CD4-positive, alpha-beta T cell treated with Interleukin-17A for 4 hours (primary cell): ENCODE measurements at regions not wholly inside any gene's neighbourhood (a gene's known extent, or its start where the extent isn't known, plus 50 kb on each side); places are given as distances from the start of the nearest gene placed in this dataset.
A peak's percentile ranks its signal among the peaks of the same experiment; 100 is the strongest.
"Not testable (repeated sequence)": the region's sequence is repeated elsewhere in the genome, so short reads cannot be mapped to it uniquely, and the experiment has no call there.

Experiments used
- DNase-seq: peaks from one replicate; pipeline ENCODE4 v3.0.0-alpha.2; 2020; ENCODE audit warnings: mixed read lengths

DNA sequence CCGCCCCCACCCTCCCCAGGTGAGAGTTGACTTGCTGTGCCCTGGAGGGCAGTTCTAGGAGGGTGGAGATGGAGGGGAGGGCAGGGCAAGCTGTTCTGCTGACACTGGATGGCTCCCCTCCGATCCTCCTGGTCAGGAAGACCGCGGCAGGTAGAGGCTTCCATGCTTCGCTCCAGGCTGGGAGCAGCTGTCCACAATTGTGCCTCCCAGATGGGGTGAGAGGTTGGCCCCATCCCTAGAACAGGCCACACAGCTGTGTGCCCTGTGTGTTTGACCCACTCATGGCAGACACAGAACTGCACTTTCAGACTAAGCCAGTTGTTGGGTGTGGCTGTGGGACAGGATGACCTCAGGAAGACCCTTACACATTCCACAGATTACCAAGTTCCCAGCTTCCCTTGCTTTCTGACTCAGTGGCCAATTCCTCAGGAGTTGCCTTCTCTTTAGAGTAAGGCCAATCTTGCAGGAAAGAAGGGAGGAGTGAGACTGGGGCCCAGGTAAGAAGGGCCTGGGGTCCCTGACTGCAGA lies 72.1 kb upstream of the HSPA9 start:
- no peak for DNase-seq

DNA sequence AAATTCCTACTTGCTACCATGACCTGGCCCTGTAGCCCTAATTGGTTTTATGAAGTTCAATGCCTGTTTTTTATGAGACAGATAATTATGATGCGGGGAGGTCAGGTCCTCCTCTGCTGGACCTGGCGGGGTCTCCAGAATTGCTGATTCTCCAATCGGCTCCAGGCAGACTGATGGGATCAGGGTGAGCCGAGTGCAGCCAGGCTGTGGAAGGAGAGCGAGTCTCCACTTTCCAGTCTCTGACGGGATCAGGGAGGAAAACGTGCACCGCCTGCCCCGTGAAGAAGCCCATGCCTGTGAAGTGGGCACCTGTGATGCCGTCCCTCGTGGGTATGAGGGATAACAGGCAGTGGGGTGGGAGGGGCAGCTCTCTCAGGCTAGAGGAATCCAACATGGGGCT lies 71.5 kb upstream of the HSPA9 start:
- DNase-seq, result no peak

DNA sequence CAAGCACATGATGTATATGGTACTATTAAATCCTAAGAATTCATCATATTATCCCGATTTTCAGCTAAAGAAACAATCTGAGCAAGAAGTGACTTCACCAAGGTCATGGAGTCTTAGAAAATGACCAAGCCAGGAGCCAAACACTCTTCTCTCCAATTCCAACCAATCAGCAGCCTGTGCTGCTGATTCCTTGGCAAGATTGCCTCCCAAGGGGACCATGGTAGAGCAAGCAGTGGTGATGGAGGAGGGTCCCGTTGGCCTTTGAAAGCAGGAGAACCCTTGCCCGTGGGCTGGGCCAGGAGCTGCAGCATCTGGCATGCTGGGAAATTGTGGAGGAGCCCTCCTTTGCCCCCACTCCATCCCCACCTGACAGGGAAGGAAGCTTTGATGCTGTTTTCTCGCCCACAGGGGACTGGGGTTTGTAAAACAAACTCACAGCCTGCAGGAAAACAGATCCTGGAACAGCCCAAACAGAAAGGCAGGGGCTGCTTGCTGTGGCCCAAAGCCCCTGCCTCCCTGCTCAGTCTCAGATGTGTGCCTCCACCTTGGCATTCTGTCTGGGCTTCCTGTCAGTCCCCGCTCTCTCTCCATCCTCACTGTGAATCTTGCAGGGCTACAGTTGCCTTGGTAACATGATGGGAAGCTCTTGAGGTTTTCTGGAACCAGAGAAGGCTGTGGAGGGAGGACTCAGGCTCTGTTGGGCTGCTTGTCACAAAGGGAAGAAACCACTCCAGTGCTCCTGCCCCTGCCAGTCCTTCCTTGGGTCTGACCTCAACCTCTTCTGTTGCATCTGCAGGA lies 70.8 kb upstream of the HSPA9 start:
- DNase-seq, result no peak

DNA sequence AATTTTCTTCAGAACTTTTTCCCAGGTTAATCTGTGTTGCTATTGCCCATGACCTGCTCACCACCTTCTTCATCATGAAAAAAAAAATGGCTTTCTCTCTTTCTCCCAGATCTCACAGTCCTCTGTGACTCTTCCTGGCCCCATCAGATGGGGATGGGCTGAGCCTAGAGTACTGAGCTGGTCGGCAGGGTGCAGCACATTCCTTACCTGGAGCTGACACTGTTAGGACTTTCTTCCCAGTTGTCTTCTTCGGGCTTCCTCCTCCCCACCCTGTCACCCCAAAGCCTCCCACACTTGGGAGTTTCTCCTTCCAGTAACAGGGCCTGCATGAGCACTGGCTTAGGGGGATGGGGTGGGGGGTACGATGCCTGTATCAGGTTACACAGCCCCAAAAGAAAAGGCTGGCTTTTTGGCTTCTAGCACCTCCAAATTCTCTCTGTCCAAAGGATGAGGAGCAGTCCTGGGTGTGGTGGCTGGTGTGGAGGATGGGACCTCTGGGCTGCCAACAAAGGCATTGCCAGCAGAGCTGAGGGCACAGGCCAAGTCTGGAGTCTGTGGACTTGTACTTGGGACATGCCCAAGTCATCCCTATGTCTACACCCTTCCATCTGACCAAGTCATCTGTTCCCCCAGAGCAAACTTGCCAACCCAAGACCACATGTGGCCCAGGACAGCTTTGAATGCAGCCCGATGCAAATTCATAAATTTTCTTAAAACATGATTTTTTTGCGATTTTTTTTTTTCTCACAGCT lies 68.0 kb upstream of the HSPA9 start:
- DNase-seq, result no peak

DNA sequence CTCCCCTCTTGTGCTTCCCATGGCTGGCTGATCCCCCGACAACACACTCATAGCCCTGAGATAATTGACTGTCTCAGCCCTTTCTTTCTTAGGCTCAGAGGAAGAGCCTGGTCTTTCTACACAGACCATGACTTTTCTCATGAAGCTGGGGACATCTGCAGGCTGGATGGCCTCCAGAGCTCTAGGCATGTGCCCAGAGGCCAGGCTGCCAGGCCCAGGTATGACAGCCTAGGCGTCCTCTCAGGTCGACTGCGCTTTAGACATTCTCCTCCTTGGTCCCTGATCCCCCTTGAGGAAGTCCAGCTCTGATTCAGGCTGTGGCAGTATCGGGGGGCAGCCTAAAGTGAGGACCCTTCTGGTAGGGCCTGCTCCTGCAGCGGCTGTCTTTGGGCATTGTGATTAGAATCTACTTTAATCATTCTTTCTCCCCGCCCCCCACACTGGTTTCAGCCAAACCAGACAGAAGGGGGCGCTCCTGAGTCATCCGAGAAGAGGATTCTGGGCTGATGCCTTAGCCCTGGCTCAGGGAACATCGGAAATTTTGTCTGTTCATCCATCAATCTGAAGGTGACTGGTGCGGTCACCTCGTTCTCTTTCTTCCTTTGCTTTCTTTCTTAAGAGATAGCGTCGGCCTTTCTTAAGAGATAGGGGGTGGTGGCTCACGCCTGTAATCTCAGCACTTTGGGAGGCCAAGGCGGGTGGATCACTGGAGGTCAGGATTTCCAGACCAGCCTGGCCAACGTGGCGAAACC lies 66.5 kb upstream of the HSPA9 start:
- peak; percentile 71 for DNase-seq

DNA sequence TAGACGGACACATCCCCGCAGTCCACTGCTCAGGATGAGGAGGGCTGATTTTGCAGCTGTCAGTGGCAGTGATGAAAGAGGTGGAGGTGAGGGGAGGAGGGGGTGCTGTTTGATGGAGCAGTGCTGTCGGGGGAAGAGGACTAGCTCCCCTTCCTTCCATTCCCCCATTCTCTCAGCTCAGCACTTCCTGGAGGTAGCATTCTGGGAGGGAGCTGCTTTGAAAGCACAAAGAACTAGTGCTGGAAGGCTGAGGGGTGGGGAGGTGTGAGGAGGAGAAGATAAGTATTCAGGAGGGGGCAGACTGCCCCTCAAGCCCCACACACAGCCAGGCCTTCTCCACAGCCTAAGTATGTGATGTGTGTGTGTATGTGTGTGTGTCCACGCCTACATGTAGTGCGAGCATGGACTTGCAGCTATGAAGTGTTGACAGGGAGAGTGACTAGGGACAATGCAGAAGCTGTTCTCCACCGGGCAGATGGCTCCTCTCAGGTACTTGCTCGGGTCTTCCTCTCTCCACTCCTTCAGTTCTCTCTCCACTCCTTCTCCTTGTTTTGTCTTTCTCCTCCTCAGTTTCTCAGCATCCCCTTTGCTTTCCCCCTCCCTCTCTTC lies 65.5 kb upstream of the HSPA9 start:
- DNase-seq, result no peak

DNA sequence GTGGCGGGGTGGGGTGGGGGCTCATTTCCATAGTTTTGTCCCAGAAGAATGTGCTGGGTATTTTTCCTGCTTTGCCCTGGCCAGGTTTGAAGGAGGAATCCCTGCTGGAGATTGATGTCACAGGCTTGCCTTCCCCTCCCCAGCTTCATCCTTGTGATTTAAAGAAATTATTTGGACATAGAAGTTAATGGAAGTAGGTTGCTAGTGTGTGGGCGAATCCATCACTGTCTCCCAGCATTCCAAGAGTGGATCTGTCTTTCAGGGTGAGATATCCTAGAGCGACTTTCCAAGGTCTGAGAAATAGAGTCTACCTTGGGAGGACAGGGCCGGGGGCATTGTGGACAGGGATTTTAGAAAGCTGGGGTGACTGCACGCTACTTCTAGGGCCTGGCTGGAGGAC lies 64.9 kb upstream of the HSPA9 start:
- no peak for DNase-seq

DNA sequence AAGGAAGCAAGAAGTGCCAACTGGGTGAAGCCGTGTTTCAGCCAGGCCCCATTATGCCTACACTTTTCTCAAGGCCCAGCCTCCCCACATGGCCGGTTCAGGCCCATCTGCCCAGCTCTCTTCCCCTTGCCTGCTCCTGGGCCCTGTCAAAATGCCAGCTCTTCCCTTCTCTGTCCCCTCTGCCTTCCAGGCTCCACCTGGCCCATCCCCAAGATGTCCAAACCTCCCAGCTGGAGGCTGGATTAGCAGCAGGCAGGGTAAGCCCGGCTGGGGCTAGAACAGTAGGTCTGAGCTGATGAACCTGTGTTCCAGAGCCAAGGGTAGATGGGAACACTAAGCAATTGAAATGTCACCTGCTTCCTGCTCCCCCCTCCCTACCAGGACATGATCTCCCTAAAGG lies 64.1 kb upstream of the HSPA9 start:
- no peak for DNase-seq

DNA sequence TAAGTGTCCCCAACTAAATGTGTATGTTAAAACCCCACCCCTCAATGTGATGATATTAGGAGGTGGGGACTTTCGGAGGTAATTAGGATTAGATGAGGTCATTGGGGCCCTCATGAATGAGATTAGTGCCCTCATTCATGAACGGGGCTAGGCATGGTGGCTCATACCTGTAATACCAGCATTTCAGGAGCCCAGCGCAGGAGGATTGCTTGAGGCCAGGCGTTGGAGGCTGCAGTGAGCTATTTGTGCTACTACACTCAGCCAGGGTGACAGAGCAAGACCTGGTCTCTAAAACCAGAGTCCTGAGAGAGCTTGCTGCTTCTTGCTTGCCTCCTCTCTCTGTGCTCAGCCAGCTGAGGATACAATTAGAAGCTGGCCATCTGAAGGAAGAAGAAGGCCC lies 62.1 kb upstream of the HSPA9 start:
- DNase-seq, result no peak

DNA sequence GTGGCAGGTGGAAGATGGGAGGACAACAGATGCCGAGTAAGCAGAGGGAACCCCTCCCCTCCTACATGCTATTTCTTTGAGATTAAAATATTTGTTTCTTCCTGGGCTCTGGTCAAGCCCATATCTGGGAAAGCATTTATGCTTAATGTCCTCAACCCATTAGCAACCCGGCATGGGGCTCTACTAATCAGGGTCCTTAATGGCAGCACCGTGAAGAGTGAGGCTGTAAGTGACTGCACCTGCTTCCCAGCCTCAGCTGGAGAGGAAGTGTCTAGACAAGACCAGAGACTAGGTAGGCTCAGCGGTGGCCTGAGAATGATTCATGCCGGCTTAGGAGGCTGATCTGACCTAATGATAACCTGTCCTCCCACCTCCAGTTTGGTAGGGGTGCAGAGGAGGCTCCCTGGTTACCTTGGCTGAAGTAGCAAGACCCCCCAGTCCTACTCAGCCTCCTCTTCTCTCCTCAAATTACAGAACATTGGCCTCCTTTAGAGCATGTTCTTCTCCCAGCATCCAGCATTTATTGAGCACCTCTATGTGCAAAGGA lies 61.3 kb upstream of the HSPA9 start:
- no peak for DNase-seq

DNA sequence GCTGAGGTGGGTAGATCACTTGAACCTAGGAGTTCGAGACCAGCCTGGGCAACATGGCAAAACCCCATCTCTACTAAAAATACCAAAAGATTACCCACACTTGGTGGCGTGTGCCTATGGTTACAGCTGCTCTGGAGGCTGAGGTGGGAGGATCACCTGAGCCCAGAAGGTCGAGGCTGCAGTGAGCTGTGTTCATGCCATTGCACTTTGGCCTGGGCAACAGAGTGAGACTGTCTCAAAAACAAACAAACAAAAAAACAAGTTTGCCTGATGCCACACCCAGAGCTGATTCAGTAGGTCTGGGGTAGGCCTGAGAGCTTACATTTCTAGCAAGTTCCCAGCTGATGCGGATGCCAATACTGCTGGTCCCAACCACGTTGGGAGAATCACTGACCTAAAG lies 60.5 kb upstream of the HSPA9 start:
- DNase-seq, result no peak

DNA sequence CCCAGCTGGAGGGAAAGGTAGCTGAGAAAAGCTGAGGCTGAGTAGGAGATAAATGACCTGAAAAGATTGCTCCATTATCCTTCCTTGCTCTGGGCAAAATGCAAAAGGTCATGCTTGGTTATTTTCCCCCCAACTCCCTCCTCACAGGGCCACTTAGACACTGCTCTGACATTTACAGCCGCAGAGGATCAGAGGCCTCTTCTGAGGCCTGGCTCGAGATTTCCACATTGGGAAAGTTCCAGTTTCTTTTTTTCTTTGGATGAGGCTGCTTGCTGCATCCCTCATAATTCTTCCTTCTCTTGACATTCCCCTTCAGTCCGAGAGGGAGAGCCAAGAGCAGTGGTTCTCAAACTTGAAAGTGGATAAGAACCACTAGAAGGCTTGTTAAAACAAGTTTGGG lies 60.1 kb upstream of the HSPA9 start:
- no peak for DNase-seq

DNA sequence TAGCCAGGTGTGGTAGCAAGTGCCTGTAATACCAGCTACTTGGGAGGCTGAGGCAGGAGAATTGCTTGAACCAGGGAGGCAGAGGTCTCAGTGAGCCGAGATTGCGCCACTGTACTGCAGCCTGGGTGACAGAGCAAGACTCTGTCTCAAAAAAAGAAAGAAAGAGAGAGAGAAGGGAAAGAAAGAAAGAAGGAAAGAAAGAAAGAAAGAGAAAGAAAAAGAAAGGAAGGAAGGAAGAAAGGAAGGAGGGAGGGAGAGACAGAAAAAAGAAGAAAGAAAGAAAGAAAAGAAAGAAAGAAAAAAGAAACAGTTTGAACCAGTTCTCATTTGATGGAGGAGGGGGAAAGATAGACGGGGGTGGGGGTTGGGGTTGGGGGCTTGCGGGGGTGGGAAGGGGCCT lies 59.6 kb upstream of the HSPA9 start:
- not testable (repeated sequence) for DNase-seq

DNA sequence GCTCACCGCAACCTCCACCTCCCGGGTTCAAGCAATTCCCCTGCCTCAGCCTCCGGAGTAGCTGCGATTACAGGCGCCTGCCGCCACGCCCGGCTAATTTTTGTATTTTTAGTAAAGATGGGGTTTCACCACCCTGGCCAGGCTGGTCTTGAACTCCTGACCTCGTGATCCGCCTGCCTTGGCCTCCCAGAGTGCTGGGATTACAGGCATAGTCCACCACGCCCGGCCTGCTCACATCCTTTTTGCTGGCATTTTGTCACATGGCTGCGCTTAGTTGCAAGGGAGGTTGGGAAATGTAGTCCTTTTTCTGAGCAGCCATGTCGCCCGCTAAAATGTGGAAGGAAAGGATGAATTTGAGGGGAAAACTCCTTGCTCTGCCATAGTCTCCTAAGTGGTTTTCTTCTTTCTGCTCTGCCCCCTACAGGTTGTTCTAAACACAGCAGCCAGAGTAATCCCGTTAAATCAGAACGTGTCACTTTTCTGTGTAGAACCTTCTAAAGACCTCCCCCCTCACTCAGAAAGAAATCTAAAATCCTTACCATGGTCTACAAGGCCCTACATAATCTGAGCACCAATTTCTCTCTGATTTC lies 57.8 kb upstream of the HSPA9 start:
- no peak for DNase-seq

DNA sequence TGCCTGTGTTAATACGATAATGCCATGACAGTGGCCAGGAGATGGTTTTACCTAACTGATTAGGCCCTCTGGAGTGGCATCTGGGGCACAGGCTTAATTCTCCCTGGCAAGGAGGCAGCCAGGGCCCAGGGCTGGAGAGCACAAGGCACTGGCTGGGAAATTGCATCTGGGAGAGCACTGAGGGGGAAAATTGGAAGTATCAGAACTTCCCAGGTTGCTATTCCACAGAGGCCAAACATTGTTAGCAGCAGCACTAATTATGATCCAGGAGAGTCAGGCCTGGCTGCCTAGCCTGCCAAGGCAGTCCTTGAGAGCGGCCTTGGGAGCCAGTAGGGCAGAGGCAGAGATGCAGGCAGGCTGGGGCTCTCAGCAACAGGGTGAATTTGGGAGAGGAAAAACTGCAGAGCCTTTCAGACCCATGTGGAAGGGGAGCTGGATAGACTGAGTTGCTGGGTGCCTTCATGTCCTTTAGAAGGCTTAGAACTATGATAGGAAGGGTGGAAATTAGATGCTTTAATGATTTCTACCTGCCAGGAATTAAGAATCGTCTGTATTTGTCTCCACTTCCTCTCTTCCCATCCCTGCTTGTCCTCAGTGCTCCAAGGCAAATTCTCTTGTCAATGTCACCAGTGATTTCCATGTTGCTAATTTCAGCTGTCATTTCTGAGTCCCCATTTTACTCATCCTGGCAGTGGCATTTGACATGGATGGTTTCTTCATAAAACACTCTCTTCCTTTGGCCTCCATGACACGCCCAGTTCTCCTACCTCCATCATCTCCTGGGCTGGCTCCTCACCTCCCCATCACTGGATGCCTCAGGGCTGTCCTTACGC lies 56.1 kb upstream of the HSPA9 start:
- no peak for DNase-seq

DNA sequence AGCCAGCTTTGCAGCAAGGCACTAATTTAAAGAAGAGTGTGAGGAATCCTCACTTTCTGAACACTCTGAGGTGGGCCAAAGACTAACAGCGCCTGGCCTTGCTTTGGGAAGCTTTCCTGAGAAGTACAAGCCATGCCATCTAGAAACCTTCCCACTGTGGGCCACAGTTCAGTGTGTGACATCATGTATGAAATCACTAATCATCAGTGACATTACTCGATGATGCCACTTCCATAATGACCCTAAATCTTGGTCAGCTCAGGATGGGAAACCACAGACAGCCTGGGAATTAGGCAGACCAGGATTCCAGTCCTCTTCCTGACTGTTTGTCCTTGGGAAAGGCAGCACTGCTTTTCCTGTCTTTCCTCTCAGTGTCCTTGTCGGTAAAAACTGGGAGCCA lies 54.2 kb upstream of the HSPA9 start:
- no peak for DNase-seq

DNA sequence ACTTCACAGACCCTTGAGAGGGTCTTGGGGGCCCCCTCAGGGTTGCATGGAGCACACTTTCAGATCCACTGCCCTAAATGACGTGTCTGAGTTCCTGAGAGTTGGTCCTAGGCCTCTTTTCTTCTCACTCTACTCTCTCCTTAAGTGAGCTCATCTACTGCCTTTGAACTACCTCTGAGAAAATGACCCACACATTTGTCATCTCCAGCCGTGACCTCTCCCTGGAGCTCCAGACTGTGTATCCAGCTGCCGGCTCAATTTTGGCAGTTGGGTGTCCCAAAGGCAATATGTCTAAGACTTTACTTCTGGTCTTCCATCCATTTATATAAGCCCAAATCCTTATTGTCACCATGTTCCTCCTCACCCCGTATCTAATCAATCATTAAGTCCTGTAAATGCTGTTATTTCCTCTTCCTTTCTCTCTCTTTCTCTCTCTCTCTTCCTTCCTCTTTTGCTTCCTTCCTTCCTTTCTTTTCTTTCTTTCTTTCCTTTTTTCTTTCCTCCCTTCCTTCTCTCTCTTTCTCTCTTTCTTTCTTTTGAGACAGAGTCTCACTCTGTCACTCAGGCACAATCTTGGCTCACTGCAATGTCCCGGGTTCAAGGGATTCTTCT lies 51.2 kb upstream of the HSPA9 start:
- no peak for DNase-seq

DNA sequence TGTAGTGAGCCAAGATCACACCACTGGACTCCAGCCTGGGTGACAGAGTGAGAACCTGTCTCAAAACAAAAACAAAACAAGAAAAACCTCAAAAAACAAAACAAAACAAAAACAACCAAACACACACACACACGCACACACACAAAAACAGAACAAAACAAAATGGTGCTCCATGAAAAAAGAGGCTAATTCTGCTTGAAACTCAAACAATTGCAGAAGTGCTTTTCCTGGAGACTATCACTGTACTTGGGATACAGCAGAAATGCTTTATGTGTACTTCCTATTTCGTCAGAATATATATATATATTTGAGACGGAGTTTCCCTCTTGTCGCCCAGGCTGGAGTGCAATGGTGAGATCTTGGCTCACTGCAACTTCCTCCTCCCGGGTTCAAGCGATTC lies 49.9 kb upstream of the HSPA9 start:
- DNase-seq, result no peak
